HCT116 (cell line): ENCODE measurements at regions not wholly inside any gene's neighbourhood (a gene's known extent, or its start where the extent isn't known, plus 50 kb on each side); places are given as distances from the start of the nearest gene placed in this dataset.

Experiments used
- CEBPB ChIP-seq: IDR thresholded peaks from 2 replicates; pipeline ENCODE4 v1.6.1; 2012; ENCODE audit warnings: low read depth
- EGR1 ChIP-seq: IDR thresholded peaks from 2 replicates; pipeline ENCODE4 v1.6.1; 2012; ENCODE audit warnings: low read depth
- EZH2 ChIP-seq: fragments of 200-600 bp; sonication (generic); IDR thresholded peaks from 2 replicates; pipeline ENCODE4 v1.6.1; 2017; ENCODE audit warnings: antibody characterized with exemption, mixed run types
- MAX ChIP-seq: IDR thresholded peaks from 2 replicates; pipeline ENCODE4 v1.6.1; 2012
- SIN3A ChIP-seq: IDR thresholded peaks from 2 replicates; pipeline ENCODE4 v1.6.1; 2012; ENCODE audit warnings: low read depth
- SP1 ChIP-seq: IDR thresholded peaks from 2 replicates; pipeline ENCODE4 v1.6.1; 2012; ENCODE audit warnings: low read depth
- ZBTB33 ChIP-seq: IDR thresholded peaks from 2 replicates; pipeline ENCODE4 v1.6.1; 2011; ENCODE audit warnings: mild to moderate bottlenecking, low read length, moderate library complexity; ENCODE audit not compliant: insufficient replicate concordance; ENCODE audit errors: extremely low read depth
- TF ChIP-seq, protein P1 (sequence below), 3 experiments: fragments of 200-600 bp in 1 of 3; sonication (generic) in 1 of 3; IDR thresholded peaks in 2 of 3; conservative IDR thresholded peaks in 1 of 3; 2 replicates each; pipeline ENCODE4 v1.5.1; 2012 to 2017; ENCODE audit warnings: low read depth in 2 of 3, low read length in 2 of 3, antibody characterized with exemption in 1 of 3, borderline replicate concordance in 1 of 3, control low read depth in 1 of 3, mild to moderate bottlenecking in 1 of 3, mixed read lengths in 1 of 3, mixed run types in 1 of 3, moderate library complexity in 1 of 3; ENCODE audit not compliant: insufficient read depth in 1 of 3

- TF ChIP-seq, protein P1, sequence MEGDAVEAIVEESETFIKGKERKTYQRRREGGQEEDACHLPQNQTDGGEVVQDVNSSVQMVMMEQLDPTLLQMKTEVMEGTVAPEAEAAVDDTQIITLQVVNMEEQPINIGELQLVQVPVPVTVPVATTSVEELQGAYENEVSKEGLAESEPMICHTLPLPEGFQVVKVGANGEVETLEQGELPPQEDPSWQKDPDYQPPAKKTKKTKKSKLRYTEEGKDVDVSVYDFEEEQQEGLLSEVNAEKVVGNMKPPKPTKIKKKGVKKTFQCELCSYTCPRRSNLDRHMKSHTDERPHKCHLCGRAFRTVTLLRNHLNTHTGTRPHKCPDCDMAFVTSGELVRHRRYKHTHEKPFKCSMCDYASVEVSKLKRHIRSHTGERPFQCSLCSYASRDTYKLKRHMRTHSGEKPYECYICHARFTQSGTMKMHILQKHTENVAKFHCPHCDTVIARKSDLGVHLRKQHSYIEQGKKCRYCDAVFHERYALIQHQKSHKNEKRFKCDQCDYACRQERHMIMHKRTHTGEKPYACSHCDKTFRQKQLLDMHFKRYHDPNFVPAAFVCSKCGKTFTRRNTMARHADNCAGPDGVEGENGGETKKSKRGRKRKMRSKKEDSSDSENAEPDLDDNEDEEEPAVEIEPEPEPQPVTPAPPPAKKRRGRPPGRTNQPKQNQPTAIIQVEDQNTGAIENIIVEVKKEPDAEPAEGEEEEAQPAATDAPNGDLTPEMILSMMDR (IDR thresholded peaks at IDR 0.05 in 2 of 3, conservative IDR thresholded peaks at IDR 0.05 in 1 of 3; ENCODE audit: borderline replicate concordance in 1 of 3, insufficient read depth in 1 of 3, low read depth in 2 of 3, low read length in 2 of 3): no peak
- TF ChIP-seq EGR1 (no peak), MAX (no peak), EZH2 (no peak), CEBPB (no peak), ZBTB33 (no peak), SP1 (no peak), SIN3A (no peak)
Observed at GRCh38 chr12:127984386-127985055, 282.4 kb upstream of the TMEM132C start.
